ENCODE measurements at regions not wholly inside any gene's neighbourhood (a gene's known extent, or its start where the extent isn't known, plus 50 kb on each side); places are given as distances from the start of the nearest gene placed in this dataset.

- TF ChIP-seq KIAA2018 (CRISPR knock-in tag; IDR thresholded peaks at IDR 0.05; ENCODE audit: borderline replicate concordance) (no peak), ONECUT2 (CRISPR knock-in tag; IDR thresholded peaks at IDR 0.05) (no peak), NR2C2 (CRISPR knock-in tag; IDR thresholded peaks at IDR 0.05; ENCODE audit: borderline replicate concordance) (no peak), POLR2A (IDR thresholded peaks at IDR 0.05; ENCODE audit: insufficient read depth in 1 of 2, low read depth in 2 of 2, low read length in 2 of 2) (no peak), ZNF337 (CRISPR knock-in tag; IDR thresholded peaks at IDR 0.05; ENCODE audit: borderline replicate concordance, low read depth) (no peak), IRF9 (CRISPR knock-in tag; IDR thresholded peaks at IDR 0.05; ENCODE audit: borderline replicate concordance) (no peak), FOXJ3 (CRISPR knock-in tag; IDR thresholded peaks at IDR 0.05; ENCODE audit: borderline replicate concordance) (no peak), ZNF20 (CRISPR knock-in tag; IDR thresholded peaks at IDR 0.05) (no peak), CTCF (CRISPR knock-in tag; IDR thresholded peaks at IDR 0.05) (no peak)
Observed at GRCh38 chr4:184934184-184934583, 84.1 kb upstream of the HELT start.

Data from HepG2 (cell line).